Thoracic aorta (tissue), 2 donors: ENCODE measurements at regions not wholly inside any gene's neighbourhood (a gene's known extent, or its start where the extent isn't known, plus 50 kb on each side); places are given as distances from the start of the nearest gene placed in this dataset.

ENCODE experiments used
- ATAC-seq: fragments of 150-250 bp; one replicate; pipeline ENCODE4 v1.8.0; 2017; ENCODE audit warnings: low read depth; ENCODE audit not compliant: insufficient number of reproducible peaks, low FRiP score
- DNase-seq: peaks from one replicate; pipeline ENCODE4 v3.0.0-alpha.2; 2020; ENCODE audit warnings: low spot score
- H3K27ac ChIP-seq, 2 donors: fragments of 200-600 bp; sonication (generic); 1 replicate in 1 of 2; 2 replicates in 1 of 2; pipeline ENCODE4 v1.5.1; 2016; ENCODE audit warnings: mild to moderate bottlenecking in 2 of 2, moderate library complexity in 2 of 2
- H3K27me3 ChIP-seq: fragments of 200-600 bp; sonication (generic); replicated peaks from 2 replicates; pipeline ENCODE4 v1.6.0; 2016; ENCODE audit warnings: mild to moderate bottlenecking; ENCODE audit not compliant: insufficient read depth
- H3K36me3 ChIP-seq: fragments of 200-600 bp; sonication (generic); one replicate; pipeline ENCODE4 v1.5.1; 2016
- H3K4me1 ChIP-seq, 2 donors: fragments of 200-600 bp; sonication (generic); 1 replicate in 1 of 2; 2 replicates in 1 of 2; pipeline versions ENCODE4 v1.5.1 to v1.6.0; 2016; ENCODE audit warnings: low read depth in 2 of 2, mild to moderate bottlenecking in 1 of 2; ENCODE audit not compliant: control insufficient read depth in 1 of 2
- H3K4me3 ChIP-seq: fragments of 200-600 bp; sonication (generic); 2 replicates; pipeline ENCODE4 v1.5.1; 2016; ENCODE audit warnings: mild to moderate bottlenecking
- H3K9me3 ChIP-seq: fragments of 200-600 bp; sonication (generic); 2 replicates; pipeline ENCODE4 v1.5.1; 2016
- TF ChIP-seq, protein P1 (sequence below): fragments of 200-600 bp; sonication (generic); IDR thresholded peaks from one replicate; pipeline ENCODE4 v1.5.1; 2019; ENCODE audit warnings: antibody characterized with exemption

GRCh38 chr2:219733746-219734145 lies 106.3 kb downstream of the SLC4A3 start:
- no peak for ATAC-seq
- no peak for DNase-seq
- no peak overlapping the region for H3K4me3 ChIP-seq

GRCh38 chr2:219736209-219736608 lies 108.8 kb downstream of the SLC4A3 start:
- ATAC-seq = no peak
- Histone ChIP-seq H3K4me1 (no peaks in the 10 kb centered on the region), H3K27ac (no peak overlapping the region), H3K4me3 (no peak overlapping the region), H3K9me3 (no peaks in the 10 kb centered on the region), H3K27me3 (no peaks in the 10 kb centered on the region), H3K36me3 (no peaks in the 10 kb centered on the region)
- TF ChIP-seq, protein P1, sequence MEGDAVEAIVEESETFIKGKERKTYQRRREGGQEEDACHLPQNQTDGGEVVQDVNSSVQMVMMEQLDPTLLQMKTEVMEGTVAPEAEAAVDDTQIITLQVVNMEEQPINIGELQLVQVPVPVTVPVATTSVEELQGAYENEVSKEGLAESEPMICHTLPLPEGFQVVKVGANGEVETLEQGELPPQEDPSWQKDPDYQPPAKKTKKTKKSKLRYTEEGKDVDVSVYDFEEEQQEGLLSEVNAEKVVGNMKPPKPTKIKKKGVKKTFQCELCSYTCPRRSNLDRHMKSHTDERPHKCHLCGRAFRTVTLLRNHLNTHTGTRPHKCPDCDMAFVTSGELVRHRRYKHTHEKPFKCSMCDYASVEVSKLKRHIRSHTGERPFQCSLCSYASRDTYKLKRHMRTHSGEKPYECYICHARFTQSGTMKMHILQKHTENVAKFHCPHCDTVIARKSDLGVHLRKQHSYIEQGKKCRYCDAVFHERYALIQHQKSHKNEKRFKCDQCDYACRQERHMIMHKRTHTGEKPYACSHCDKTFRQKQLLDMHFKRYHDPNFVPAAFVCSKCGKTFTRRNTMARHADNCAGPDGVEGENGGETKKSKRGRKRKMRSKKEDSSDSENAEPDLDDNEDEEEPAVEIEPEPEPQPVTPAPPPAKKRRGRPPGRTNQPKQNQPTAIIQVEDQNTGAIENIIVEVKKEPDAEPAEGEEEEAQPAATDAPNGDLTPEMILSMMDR = peak; percentile 43
- no peak for DNase-seq

More at GRCh38 chr2:219733746-219734145, 106.3 kb downstream of the SLC4A3 start:
- no peaks in the 10 kb centered on the region for H3K27me3 ChIP-seq
- no peak overlapping the region for H3K27ac ChIP-seq
- no peaks in the 10 kb centered on the region for H3K9me3 ChIP-seq
- TF ChIP-seq, protein P1 = no peak
- H3K4me1 ChIP-seq = no peaks in the 10 kb centered on the region
- no peaks in the 10 kb centered on the region for H3K36me3 ChIP-seq

DNA sequence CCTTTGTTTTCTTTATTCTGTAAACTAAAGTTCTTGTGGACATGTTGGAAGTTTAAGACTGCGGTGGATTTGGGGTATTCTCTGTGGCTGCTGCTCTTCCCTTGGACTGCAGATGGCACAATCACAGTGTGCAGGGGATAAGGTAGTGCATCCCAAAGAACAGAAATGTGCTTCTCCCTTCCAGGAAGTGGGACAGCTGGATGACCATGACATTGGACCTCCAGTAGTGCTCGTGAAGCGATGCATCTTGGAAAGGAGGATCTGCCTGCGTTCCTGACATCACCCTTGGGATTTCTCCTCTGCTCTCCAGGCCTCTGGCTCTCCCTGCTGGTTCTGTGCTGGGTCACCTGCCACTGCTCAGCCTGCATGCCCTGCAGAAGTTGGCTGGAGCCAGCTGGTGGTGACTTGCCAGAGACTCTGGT lies 109.9 kb downstream of the SLC4A3 start:
- H3K36me3 ChIP-seq = no peaks in the 10 kb centered on the region
- TF ChIP-seq, protein P1 = no peak
- H3K9me3 ChIP-seq = no peaks in the 10 kb centered on the region
- H3K27me3 ChIP-seq = no peaks in the 10 kb centered on the region
- H3K4me3 ChIP-seq = no peak overlapping the region
- DNase-seq (no peak), ATAC-seq (no peak)
- no peak overlapping the region for H3K27ac ChIP-seq
- H3K4me1 ChIP-seq = no peaks in the 10 kb centered on the region

DNA sequence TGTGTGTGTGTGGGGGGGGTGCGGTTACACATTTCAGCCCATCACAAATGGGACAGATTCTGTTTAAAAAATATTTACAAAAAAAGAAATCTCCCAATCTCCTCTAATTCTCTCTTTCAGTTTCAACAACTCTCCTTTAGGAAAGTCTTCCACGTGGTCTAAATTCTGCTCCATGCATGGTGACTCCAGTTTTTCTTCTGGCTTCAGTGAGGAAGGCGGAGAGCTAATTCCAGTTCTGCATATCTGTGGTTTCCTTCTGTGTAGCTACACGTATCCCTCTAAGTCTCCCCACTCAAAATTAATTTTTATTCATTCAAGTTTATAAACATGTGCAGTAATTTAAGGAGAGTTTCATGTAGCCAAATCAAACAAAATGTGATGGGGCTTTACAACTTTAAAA lies 111.6 kb downstream of the SLC4A3 start:
- DNase-seq = no peak
- ATAC-seq = no peak
- Histone ChIP-seq H3K4me1 (peaks cover 4 to 10% of the 10 kb centered on the region in 2 donors), H3K27me3 (no peaks in the 10 kb centered on the region), H3K27ac (no peak overlapping the region), H3K4me3 (no peak overlapping the region), H3K36me3 (no peaks in the 10 kb centered on the region), H3K9me3 (no peaks in the 10 kb centered on the region)
- TF ChIP-seq, protein P1 = no peak

- DNase-seq (no peak), ATAC-seq (no peak)
Measured at GRCh38 chr2:219739866-219740440, 112.5 kb downstream of the SLC4A3 start.

More at GRCh38 chr2:219739866-219740440, 112.5 kb downstream of the SLC4A3 start:
- Histone ChIP-seq H3K4me3 (no peak overlapping the region), H3K4me1 (peaks cover 4 to 13% of the 10 kb centered on the region in 2 donors), H3K27me3 (no peaks in the 10 kb centered on the region), H3K9me3 (no peaks in the 10 kb centered on the region), H3K36me3 (no peaks in the 10 kb centered on the region), H3K27ac (no peak overlapping the region)
- TF ChIP-seq, protein P1 = no peak
